ENCODE measurements at regions not wholly inside any gene's neighbourhood (a gene's known extent, or its start where the extent isn't known, plus 50 kb on each side); places are given as distances from the start of the nearest gene placed in this dataset.

DNA sequence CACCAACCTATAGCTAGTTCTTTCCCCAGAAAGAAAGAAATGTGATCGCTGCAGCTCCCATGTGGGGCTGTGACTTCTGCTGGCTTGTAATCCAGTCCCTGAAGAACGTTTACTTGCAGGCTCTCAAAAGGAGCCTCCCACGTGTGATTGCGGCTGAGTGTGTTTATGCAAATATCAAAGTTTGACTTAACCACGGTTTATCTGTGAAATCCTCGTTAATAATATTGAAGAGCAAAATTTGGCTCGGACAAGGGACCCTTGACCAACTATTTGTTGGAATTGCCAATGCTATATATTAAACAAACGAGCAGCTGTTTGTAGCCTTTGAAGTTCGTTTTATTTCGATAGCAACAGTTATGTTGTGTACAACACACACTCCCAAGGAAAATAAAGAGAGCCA is 470.1 kb upstream of the NRP1 start:
- TF ChIP-seq FOXP2 (optimal IDR thresholded peaks at IDR 0.05; ENCODE audit: borderline replicate concordance, extremely low read depth, extremely low read length, insufficient read depth) (no peak), REST (IDR thresholded peaks at IDR 0.05; ENCODE audit: insufficient read depth in 1 of 2, low read depth in 2 of 2, low read length in 2 of 2) (no peak), SIN3A (IDR thresholded peaks at IDR 0.05; ENCODE audit: borderline replicate concordance, insufficient read depth, low read length) (no peak), TAF1 (IDR thresholded peaks at IDR 0.05; ENCODE audit: borderline replicate concordance, insufficient read depth, low read length) (no peak), POLR2AphosphoS5 (IDR thresholded peaks at IDR 0.05; ENCODE audit: low read depth, low read length) (no peak)

GRCh38 chr10:33803248-33803647 is 468.8 kb upstream of the NRP1 start:
- TF ChIP-seq POLR2AphosphoS5 (IDR thresholded peaks at IDR 0.05; ENCODE audit: low read depth, low read length) = no peak
- TF ChIP-seq FOXP2 (optimal IDR thresholded peaks at IDR 0.05; ENCODE audit: borderline replicate concordance, extremely low read depth, extremely low read length, insufficient read depth) = no peak
- no peak for TF ChIP-seq REST (IDR thresholded peaks at IDR 0.05; ENCODE audit: insufficient read depth in 1 of 2, low read depth in 2 of 2, low read length in 2 of 2)
- no peak for TF ChIP-seq SIN3A (IDR thresholded peaks at IDR 0.05; ENCODE audit: borderline replicate concordance, insufficient read depth, low read length)
- no peak for TF ChIP-seq TAF1 (IDR thresholded peaks at IDR 0.05; ENCODE audit: borderline replicate concordance, insufficient read depth, low read length)

GRCh38 chr10:33802566-33802965 is 468.1 kb upstream of the NRP1 start:
- TF ChIP-seq TAF1 (IDR thresholded peaks at IDR 0.05; ENCODE audit: borderline replicate concordance, insufficient read depth, low read length) (no peak), SIN3A (IDR thresholded peaks at IDR 0.05; ENCODE audit: borderline replicate concordance, insufficient read depth, low read length) (no peak), REST (IDR thresholded peaks at IDR 0.05; ENCODE audit: insufficient read depth in 1 of 2, low read depth in 2 of 2, low read length in 2 of 2) (no peak), POLR2AphosphoS5 (IDR thresholded peaks at IDR 0.05; ENCODE audit: low read depth, low read length) (no peak), FOXP2 (optimal IDR thresholded peaks at IDR 0.05; ENCODE audit: borderline replicate concordance, extremely low read depth, extremely low read length, insufficient read depth) (no peak)

DNA sequence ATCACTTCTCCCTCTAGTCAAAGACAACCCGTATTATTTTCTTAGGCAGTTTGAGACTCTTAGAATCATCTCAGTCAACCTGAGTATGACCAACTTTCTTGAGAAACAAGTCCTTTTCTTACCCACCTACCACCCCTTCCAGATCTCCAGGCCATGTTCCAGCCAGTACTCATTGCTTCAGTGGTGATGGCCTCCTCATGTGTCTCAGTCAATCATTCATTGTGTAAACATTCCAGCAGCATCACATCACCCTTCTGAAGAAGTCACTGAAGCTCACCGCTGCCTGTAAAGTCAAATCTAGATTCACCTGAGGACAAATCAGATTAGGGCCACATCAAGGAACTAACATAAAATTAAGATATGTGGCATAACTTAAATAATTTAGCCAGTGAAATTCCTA is 467.2 kb upstream of the NRP1 start:
- TF ChIP-seq FOXP2 (optimal IDR thresholded peaks at IDR 0.05; ENCODE audit: borderline replicate concordance, extremely low read depth, extremely low read length, insufficient read depth) (no peak), REST (IDR thresholded peaks at IDR 0.05; ENCODE audit: insufficient read depth in 1 of 2, low read depth in 2 of 2, low read length in 2 of 2) (no peak), SIN3A (IDR thresholded peaks at IDR 0.05; ENCODE audit: borderline replicate concordance, insufficient read depth, low read length) (no peak), POLR2AphosphoS5 (IDR thresholded peaks at IDR 0.05; ENCODE audit: low read depth, low read length) (no peak)

DNA sequence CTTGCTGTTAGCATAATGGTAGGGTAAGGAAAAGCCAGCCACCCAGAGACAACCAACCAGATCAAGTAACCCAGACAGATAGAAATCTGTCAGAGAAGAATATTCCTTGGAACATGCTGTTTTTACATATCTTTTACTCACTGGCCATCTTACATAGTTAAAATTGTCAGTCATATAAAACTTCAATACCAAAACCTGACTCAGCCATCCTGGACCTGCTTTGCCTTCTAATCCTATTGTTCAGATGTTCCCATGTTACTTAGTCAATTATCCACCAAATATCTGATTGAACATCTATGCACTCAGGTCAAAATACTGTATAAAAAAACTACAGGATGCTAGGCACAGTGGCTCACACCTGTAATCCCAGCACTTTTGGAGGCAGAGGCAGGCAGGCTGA is 466.5 kb upstream of the NRP1 start:
- TF ChIP-seq SIN3A (IDR thresholded peaks at IDR 0.05; ENCODE audit: borderline replicate concordance, insufficient read depth, low read length) (no peak), FOXP2 (optimal IDR thresholded peaks at IDR 0.05; ENCODE audit: borderline replicate concordance, extremely low read depth, extremely low read length, insufficient read depth) (no peak), TAF1 (IDR thresholded peaks at IDR 0.05; ENCODE audit: borderline replicate concordance, insufficient read depth, low read length) (no peak)

Data from PFSK-1 (cell line).